Glutamatergic neuron (in vitro differentiated cells): ENCODE measurements at regions not wholly inside any gene's neighbourhood (a gene's known extent, or its start where the extent isn't known, plus 50 kb on each side); places are given as distances from the start of the nearest gene placed in this dataset.

Experiments
- DNase-seq: peaks from one replicate; pipeline ENCODE4 v3.0.0; 2022
- H3K27ac Mint-ChIP-seq: one replicate; pipeline ENCODE4 v1.8.0; 2020; ENCODE audit warnings: mild to moderate bottlenecking, mixed read lengths, inconsistent platforms; ENCODE audit not compliant: unreplicated experiment
- H3K27me3 Mint-ChIP-seq: one replicate; pipeline ENCODE4 v1.8.0; 2020; ENCODE audit warnings: mild to moderate bottlenecking, moderate library complexity, mixed read lengths, inconsistent platforms; ENCODE audit not compliant: unreplicated experiment
- H3K36me3 Mint-ChIP-seq: one replicate; pipeline ENCODE4 v1.8.0; 2020; ENCODE audit warnings: mild to moderate bottlenecking, mixed read lengths, inconsistent platforms; ENCODE audit not compliant: unreplicated experiment
- H3K4me1 Mint-ChIP-seq: one replicate; pipeline ENCODE4 v1.8.0; 2020; ENCODE audit warnings: mild to moderate bottlenecking, low read depth, mixed read lengths, inconsistent platforms; ENCODE audit not compliant: unreplicated experiment
- H3K4me3 Mint-ChIP-seq: one replicate; pipeline ENCODE4 v1.8.0; 2020; ENCODE audit warnings: mild to moderate bottlenecking, mixed read lengths, inconsistent platforms; ENCODE audit not compliant: unreplicated experiment
- H3K9me3 Mint-ChIP-seq: one replicate; pipeline ENCODE4 v1.8.0; 2020; ENCODE audit warnings: mild to moderate bottlenecking, moderate library complexity, mixed read lengths, inconsistent platforms; ENCODE audit not compliant: unreplicated experiment
- TF ChIP-seq, protein P1 (sequence below): fragments of 200-600 bp; sonication (generic); IDR thresholded peaks from one replicate; pipeline ENCODE4 v1.5.0; 2021; ENCODE audit not compliant: partially characterized antibody, unreplicated experiment

DNA sequence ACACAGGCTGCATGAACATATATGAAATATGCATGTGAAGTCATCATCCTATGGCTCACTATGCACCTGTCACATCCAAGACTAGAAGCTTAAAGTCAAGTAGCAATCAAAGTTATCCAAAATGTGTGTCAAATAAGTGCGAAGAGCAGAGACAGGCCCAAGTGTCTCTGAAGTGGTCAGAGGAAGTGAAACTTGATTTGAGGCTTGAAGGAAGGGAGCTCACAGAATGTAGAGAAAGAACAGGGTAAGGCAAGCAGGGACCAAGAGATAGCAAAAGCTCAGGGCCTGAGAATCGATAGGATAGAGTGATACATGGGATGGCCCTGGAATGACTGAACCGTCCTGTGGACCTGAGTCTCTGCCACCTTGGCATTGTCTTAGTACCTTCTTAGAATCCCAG, 274.3 kb upstream of the TRPC7 start:
- TF ChIP-seq, protein P1, sequence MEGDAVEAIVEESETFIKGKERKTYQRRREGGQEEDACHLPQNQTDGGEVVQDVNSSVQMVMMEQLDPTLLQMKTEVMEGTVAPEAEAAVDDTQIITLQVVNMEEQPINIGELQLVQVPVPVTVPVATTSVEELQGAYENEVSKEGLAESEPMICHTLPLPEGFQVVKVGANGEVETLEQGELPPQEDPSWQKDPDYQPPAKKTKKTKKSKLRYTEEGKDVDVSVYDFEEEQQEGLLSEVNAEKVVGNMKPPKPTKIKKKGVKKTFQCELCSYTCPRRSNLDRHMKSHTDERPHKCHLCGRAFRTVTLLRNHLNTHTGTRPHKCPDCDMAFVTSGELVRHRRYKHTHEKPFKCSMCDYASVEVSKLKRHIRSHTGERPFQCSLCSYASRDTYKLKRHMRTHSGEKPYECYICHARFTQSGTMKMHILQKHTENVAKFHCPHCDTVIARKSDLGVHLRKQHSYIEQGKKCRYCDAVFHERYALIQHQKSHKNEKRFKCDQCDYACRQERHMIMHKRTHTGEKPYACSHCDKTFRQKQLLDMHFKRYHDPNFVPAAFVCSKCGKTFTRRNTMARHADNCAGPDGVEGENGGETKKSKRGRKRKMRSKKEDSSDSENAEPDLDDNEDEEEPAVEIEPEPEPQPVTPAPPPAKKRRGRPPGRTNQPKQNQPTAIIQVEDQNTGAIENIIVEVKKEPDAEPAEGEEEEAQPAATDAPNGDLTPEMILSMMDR, result no peak
- no peaks in the 10 kb centered on the region for H3K9me3 Mint-ChIP-seq

GRCh38 chr5:136638084-136638483, 272.7 kb upstream of the TRPC7 start:
- no peaks in the 10 kb centered on the region for H3K36me3 Mint-ChIP-seq
- DNase-seq, result no peak
- no peak overlapping the region for H3K27ac Mint-ChIP-seq
- no peaks in the 10 kb centered on the region for H3K4me1 Mint-ChIP-seq
- no peaks in the 10 kb centered on the region for H3K9me3 Mint-ChIP-seq
- TF ChIP-seq, protein P1, result no peak
- no peak overlapping the region for H3K4me3 Mint-ChIP-seq
- peaks cover 2% of the 10 kb centered on the region for H3K27me3 Mint-ChIP-seq

More for the DNA sequence above, 274.3 kb upstream of the TRPC7 start:
- Mint-ChIP-seq H3K4me1 (no peaks in the 10 kb centered on the region), H3K27ac (no peak overlapping the region), H3K4me3 (no peak overlapping the region), H3K27me3 (peaks cover 2% of the 10 kb centered on the region), H3K36me3 (no peaks in the 10 kb centered on the region)
- no peak for DNase-seq

DNA sequence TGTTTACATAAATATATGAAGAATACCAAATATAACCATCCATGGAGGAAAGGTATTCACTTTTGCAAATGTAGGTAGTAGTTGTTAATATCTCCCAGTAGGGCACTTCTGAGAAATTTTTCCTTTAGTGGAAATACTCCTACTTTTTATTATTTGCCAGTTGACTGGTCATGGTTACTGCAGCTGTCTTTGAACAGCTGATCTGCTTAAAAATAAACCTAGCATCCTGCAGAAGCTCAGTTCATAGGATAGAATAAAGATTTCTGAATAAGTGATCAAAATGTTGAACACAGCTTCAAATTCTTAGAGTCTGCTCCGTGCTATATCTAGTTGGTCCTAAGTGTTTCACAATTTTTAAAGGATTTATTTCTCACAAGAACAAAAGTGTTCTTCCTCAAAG, 270.7 kb upstream of the TRPC7 start:
- Mint-ChIP-seq H3K27ac (no peak overlapping the region), H3K4me1 (no peaks in the 10 kb centered on the region), H3K9me3 (no peaks in the 10 kb centered on the region), H3K36me3 (no peaks in the 10 kb centered on the region), H3K27me3 (no peaks in the 10 kb centered on the region), H3K4me3 (no peak overlapping the region)
- no peak for DNase-seq
- TF ChIP-seq, protein P1, result no peak

DNA sequence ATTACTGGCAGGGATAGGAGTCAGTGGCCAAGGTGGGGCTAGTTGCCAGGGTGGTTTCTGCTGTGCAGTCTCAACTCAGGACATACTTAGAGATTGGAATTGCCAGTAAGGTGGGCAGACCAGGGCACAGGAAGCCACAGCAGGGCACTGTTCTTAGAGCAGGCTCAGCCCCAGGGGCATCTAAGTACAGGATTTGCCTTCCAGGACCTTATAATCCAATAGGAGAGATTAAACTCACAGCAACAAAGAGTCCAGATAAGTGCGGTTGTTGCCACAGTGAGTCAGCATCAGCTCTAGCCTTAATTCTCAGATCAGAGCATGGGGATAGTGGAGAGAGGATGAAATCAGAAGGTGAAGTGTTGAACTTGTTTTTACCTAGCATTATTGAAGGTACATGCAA, 265.8 kb upstream of the TRPC7 start:
- TF ChIP-seq, protein P1, result no peak
- Mint-ChIP-seq H3K27me3 (no peaks in the 10 kb centered on the region), H3K4me3 (no peak overlapping the region), H3K36me3 (no peaks in the 10 kb centered on the region), H3K9me3 (no peaks in the 10 kb centered on the region), H3K27ac (no peak overlapping the region), H3K4me1 (no peaks in the 10 kb centered on the region)
- DNase-seq, result no peak

GRCh38 chr5:136629125-136629792, 263.9 kb upstream of the TRPC7 start:
- Mint-ChIP-seq H3K36me3 (no peaks in the 10 kb centered on the region), H3K27me3 (no peaks in the 10 kb centered on the region), H3K9me3 (no peaks in the 10 kb centered on the region), H3K4me1 (no peaks in the 10 kb centered on the region), H3K4me3 (no peak overlapping the region), H3K27ac (no peak overlapping the region)
- DNase-seq, result no peak
- TF ChIP-seq, protein P1, result no peak
